Activated CD4-positive, alpha-beta T cell treated with anti-CD3 and anti-CD28 coated beads, Interleukin-2, amount 10 ng/mL, durations not matched to agents 7 days and 5 days (primary cell): ENCODE measurements at regions not wholly inside any gene's neighbourhood (a gene's known extent, or its start where the extent isn't known, plus 50 kb on each side); places are given as distances from the start of the nearest gene placed in this dataset.
"Not testable (repeated sequence)": the region's sequence is repeated elsewhere in the genome, so short reads cannot be mapped to it uniquely, and the experiment has no call there.

Source experiments
- CTCF ChIA-PET: fragments of 350-600 bp; sonication (Branson Sonifier 250); formaldehyde crosslinking; loops from one replicate; lab custom pipeline; 2021; ENCODE audit warnings: antibody characterized with exemption; lab: Charles Lee
- POLR2A ChIA-PET: fragments of 350-600 bp; sonication (Branson Sonifier 250); formaldehyde crosslinking; loops from one replicate; lab custom pipeline; 2021; ENCODE audit warnings: antibody characterized with exemption; lab: Charles Lee
- DNase-seq: peaks from one replicate; pipeline ENCODE4 v3.0.0-alpha.2; 2020
- H3K27ac Mint-ChIP-seq: one replicate; pipeline ENCODE4 v1.8.0; 2021; ENCODE audit warnings: mild to moderate bottlenecking, moderate library complexity, mixed read lengths
- H3K27me3 Mint-ChIP-seq: one replicate; pipeline ENCODE4 v1.8.0; 2021; ENCODE audit warnings: mixed read lengths
- H3K36me3 Mint-ChIP-seq: one replicate; pipeline ENCODE4 v1.8.0; 2021; ENCODE audit warnings: low read depth, mixed read lengths
- H3K4me1 Mint-ChIP-seq: one replicate; pipeline ENCODE4 v1.8.0; 2021; ENCODE audit warnings: mixed read lengths
- H3K4me3 Mint-ChIP-seq: one replicate; pipeline ENCODE4 v1.8.0; 2021; ENCODE audit warnings: mild to moderate bottlenecking, moderate library complexity, mixed read lengths
- H3K9me3 Mint-ChIP-seq: one replicate; pipeline ENCODE4 v1.8.0; 2021; ENCODE audit warnings: mixed read lengths

DNA sequence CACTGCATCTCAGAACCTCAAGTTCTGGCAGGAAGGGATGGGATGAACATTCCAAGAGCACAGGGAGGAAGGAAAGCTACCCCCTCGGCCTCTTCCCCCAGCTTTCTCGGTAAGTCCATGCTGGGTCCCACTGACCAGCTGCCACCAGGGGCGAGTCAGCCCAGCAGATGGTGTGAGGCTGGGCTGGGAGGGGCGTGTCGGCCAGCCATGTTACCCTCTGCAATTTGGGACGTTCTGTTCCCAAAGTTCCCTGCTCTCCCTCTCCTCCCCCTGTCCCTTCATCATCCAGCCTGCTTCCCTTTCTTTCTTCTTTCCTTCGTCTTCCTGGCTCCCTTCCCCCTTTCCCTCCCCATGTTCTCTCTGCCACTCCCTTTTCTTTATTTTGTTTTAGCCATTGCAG, 74.3 kb upstream of the TNP1 start:
- Mint-ChIP-seq H3K27me3 (peaks cover 6% of the 10 kb centered on the region), H3K27ac (no peak overlapping the region), H3K36me3 (no peaks in the 10 kb centered on the region), H3K4me1 (no peaks in the 10 kb centered on the region), H3K4me3 (no peak overlapping the region), H3K9me3 (no peaks in the 10 kb centered on the region)
- no peak for DNase-seq
- POLR2A ChIA-PET: no interaction called here
- CTCF ChIA-PET: no interaction called here

DNA sequence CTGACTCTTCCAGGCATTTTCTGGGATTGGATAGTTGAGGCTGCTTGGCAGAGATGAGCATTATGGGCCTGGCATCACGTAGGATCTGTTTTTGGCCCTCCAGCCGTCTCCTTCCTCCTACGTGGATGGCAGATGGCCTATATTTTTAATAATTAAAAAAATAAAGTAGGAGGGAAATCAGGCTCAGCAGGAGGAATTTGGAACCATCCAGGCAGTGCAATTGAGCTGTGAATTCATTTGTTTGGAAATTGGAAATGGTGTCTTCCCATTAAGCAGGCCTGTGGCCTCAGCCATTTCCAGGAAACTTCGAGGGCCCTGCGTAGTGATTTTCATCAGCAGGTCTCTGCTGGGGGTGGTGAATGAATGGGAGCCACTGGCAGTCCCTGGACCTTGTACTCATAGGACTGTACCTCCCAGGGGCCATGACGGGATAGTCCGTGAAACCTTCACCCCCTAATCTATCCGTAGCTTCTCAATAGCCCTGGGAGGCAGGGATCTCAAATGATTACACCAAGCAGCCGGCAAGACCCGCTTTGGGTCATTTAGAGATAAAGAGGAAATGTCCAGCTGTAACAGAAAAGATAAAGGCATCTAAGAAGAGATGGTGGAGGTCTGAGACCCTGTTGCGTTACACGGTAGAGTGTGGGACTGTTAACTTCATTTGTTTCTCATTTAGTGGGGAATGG, 73.1 kb upstream of the TNP1 start:
- H3K4me3 Mint-ChIP-seq: no peak overlapping the region
- POLR2A ChIA-PET: no interaction called here

DNA sequence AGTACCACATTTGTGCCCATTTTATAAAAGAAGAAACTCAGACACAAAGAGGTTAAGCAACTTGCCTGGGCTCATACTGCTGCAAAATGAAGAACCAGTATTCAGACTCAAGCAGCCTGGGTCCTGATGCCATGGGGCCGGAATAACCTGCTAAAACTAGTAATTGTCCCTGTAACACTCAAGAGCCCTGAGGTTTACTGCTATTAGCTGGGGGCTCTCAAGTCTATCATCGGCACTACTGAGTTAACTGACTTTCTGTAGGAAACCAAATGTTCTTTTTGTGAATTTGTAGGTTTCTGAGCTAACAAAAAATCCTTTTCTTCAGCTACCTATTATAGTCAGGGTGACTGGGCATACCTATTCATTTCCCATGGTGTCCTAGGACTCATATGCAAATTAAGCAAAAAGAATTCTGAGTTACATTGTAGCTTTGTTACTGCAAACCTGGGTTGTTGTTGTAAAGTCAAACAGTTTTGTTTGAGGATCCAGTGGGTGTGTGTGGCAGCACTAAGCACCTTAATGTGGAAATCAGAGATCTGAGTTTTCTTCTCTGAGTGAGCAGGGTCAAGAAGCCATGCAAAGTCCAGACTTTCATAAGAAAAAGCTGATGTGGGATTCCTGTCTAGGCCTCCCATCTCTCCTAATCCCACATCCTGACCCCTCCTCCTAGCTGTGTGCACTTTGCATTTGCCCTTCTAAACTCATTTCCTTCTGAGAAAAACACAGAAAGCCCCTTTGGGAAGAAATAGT, 72.4 kb upstream of the TNP1 start:
- H3K36me3 Mint-ChIP-seq: no peaks in the 10 kb centered on the region
- ChIA-PET CTCF (no interaction called here), POLR2A (no interaction called here)

More for the DNA sequence above, 73.1 kb upstream of the TNP1 start:
- no peak for DNase-seq
- H3K27me3 Mint-ChIP-seq: peaks cover 2% of the 10 kb centered on the region
- CTCF ChIA-PET: no interaction called here
- H3K4me1 Mint-ChIP-seq: no peaks in the 10 kb centered on the region
- H3K36me3 Mint-ChIP-seq: no peaks in the 10 kb centered on the region
- no peaks in the 10 kb centered on the region for H3K9me3 Mint-ChIP-seq
- no peak overlapping the region for H3K27ac Mint-ChIP-seq

DNA sequence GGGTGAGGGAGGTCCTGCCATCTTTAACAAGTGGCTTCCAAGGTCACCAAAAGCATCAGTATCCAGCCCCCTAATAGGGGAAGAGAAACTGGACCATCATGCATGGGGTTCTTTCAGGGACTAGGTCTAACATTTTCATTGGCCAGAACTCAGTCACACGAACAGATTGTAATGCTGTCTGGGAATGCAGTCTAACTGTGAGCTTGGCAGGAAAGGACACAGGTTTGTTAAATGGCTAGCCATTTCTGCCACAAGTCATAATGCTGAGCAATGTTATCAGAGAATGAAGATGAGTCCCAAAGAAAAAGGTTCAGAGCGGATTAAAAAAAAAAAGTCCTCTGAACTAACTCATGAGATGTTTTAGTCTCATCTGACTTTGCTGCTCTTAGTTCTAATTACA, 70.9 kb upstream of the TNP1 start:
- Mint-ChIP-seq H3K4me1 (no peaks in the 10 kb centered on the region), H3K9me3 (no peaks in the 10 kb centered on the region), H3K27ac (no peak overlapping the region), H3K4me3 (no peak overlapping the region), H3K36me3 (no peaks in the 10 kb centered on the region), H3K27me3 (peaks cover 6% of the 10 kb centered on the region)
- ChIA-PET CTCF (no interaction called here), POLR2A (no interaction called here)
- DNase-seq: no peak

More for the DNA sequence above, 72.4 kb upstream of the TNP1 start:
- DNase-seq: no peak
- H3K27ac Mint-ChIP-seq: no peak overlapping the region
- H3K4me3 Mint-ChIP-seq: no peak overlapping the region
- no peaks in the 10 kb centered on the region for H3K4me1 Mint-ChIP-seq
- peaks cover 6% of the 10 kb centered on the region for H3K27me3 Mint-ChIP-seq
- no peaks in the 10 kb centered on the region for H3K9me3 Mint-ChIP-seq

DNA sequence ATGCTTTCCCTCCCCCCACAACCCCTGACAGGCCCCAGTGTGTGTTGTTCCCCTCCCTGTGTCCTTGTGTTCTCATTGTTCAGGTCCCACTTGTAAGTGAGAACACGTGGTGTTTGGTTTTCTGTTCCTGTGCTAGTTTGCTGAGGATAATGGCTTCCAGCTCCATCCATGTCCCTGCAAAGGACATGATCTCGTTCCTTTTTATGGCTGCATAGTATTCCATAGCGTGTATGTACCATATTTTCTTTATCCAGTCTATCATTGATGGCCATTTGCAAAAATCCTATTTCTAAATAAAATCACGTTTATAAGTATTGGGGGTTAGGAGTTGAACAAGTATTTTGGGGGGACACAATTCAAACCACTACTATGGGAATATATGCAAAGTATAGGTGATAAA, 69.5 kb upstream of the TNP1 start:
- H3K4me3 Mint-ChIP-seq, POLR2A ChIA-PET: not testable (repeated sequence)

DNA sequence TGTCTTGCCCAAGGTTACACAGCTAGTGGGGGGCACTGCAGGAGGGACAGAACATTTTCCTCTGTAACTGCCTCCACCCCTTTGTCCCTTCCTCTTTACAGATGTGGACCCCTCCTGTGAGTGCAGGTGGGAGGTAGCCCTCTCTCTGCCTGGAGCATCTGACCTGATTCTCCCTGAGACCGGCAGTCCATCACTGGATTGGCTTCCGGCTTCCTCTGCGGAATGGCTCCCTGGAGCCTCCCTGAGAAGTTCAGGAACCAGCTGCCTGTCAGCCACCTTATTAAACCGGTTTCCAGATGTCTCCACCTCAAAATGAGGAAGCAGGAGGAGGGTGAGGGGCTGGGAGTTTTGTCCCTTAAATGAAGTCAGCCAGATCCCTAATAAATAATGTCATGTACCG, 67.3 kb upstream of the TNP1 start:
- DNase-seq: no peak
- POLR2A ChIA-PET: no interaction called here
- CTCF ChIA-PET: no interaction called here
- H3K4me3 Mint-ChIP-seq: no peak overlapping the region
- H3K27ac Mint-ChIP-seq: no peak overlapping the region
- H3K36me3 Mint-ChIP-seq: no peaks in the 10 kb centered on the region
- peaks cover 18% of the 10 kb centered on the region for H3K27me3 Mint-ChIP-seq
- no peaks in the 10 kb centered on the region for H3K9me3 Mint-ChIP-seq
- no peaks in the 10 kb centered on the region for H3K4me1 Mint-ChIP-seq

More for the DNA sequence above, 69.5 kb upstream of the TNP1 start:
- H3K27ac Mint-ChIP-seq, H3K4me1 Mint-ChIP-seq, H3K36me3 Mint-ChIP-seq, CTCF ChIA-PET, H3K9me3 Mint-ChIP-seq, DNase-seq: not testable (repeated sequence)
- peaks cover 15% of the 10 kb centered on the region for H3K27me3 Mint-ChIP-seq

DNA sequence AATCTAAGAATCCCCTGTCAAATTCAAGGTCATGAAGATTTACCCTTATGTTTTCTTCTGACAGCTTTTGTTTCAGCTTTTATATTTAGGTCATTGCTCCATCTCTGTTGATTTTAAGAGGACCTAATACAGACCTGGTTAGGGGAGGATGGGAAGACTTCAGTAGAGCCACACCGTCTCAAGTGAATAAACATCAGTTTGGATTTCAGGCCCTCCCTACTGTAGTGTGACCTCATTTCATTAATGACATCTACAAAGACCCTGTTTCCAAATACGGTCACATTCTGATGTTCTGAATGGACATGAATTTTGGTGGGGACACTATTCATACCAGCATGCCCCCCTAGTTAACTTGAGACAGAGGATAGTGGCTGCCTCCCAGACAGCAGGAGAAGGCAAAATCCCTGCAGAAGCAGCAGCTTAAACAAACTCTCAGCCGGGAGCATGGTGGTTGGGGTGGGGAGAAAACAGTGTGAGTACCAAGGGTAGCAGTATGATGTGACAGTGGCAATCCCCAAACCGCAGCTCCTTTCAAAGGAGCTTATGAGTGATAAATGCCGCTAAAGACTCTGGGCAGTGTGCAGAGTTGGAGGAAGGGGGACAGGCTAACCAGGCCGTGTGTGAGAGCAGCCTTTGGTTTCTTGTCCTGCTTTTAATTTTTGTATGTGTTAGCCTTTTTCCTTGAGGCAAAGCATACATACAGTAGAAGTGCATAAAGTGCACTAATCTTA, 65.9 kb upstream of the TNP1 start:
- CTCF ChIA-PET: no interaction called here
- no peaks in the 10 kb centered on the region for H3K4me1 Mint-ChIP-seq
- H3K4me3 Mint-ChIP-seq: no peak overlapping the region
- POLR2A ChIA-PET: no interaction called here
- H3K27me3 Mint-ChIP-seq: peaks cover 18% of the 10 kb centered on the region
- no peaks in the 10 kb centered on the region for H3K9me3 Mint-ChIP-seq
- DNase-seq: no peak
- H3K27ac Mint-ChIP-seq: no peak overlapping the region
- no peaks in the 10 kb centered on the region for H3K36me3 Mint-ChIP-seq

DNA sequence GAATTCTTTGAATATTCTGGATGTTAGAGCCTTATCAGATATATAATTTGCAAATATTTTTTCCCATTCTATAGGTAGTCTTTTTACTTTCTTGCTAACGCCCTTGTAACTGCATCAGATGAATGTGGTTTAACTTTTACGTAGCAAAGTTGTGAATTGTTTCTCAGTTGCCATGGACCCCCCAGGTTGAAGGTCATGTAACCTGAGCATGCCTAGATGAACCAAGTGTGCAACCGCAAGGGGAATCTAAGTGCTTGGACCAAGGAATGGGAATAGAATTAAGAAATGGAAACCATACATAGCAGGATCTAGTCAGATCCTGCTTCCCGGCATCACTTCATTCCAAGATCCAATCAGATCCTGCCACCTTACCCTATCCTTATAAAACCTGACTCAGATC, 65.1 kb upstream of the TNP1 start:
- DNase-seq: no peak
- Mint-ChIP-seq H3K27me3 (peaks cover 18% of the 10 kb centered on the region), H3K36me3 (no peaks in the 10 kb centered on the region), H3K27ac (no peak overlapping the region), H3K4me1 (no peaks in the 10 kb centered on the region), H3K4me3 (no peak overlapping the region), H3K9me3 (no peaks in the 10 kb centered on the region)
- ChIA-PET POLR2A (no interaction called here), CTCF (no interaction called here)

DNA sequence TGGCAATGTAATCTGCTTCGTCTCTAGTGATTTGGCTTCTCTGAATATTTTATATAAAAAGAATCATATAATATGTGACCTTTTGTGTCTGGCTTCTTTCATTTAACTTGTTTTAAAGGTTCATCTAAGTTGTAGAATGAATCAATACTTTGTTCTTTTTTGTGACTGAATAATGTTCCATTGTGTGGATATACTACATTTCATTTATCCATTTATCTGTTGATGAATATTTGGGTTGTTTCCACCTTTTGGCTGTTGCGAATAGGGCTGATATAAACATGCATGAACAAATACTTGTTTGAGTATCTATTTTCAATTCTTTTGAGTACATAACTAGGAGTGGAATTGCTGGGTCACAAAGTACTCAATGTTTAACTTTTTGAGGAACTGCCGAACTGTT, 63.8 kb upstream of the TNP1 start:
- peaks cover 16% of the 10 kb centered on the region for H3K27me3 Mint-ChIP-seq

DNA sequence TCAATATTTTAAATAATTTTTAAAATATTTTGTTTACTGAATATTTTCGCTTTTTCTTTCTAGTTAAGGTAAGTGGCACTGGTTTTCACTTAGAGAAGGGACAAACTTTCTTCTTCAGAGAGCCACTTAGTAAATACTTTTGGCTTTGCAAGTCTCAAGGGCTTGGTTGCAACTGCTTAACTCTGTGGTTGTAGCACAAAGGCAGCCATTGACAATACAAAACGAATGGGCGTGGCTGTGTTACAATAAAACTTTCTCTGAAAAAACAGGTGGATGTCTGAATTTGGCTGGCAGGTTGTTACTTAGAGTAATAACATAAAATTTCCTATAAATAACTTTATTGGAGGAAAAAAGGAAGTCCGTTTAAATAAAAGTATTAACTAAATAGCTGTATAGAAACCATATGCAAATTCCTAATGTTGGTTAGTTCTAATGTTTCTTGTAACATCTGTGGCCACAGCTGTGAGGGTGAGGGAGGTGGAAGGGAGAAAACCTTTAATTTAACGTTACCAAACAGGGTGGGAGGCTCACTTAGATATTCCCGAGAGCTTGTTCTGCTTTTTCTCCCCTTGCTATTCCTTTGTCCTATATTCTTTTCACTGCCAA, 62.4 kb upstream of the TNP1 start:
- DNase-seq: no peak
- POLR2A ChIA-PET: no interaction called here
- no peak overlapping the region for H3K4me3 Mint-ChIP-seq

More for the DNA sequence above, 63.8 kb upstream of the TNP1 start:
- H3K27ac Mint-ChIP-seq: no peak overlapping the region
- H3K9me3 Mint-ChIP-seq: no peaks in the 10 kb centered on the region
- no peak overlapping the region for H3K4me3 Mint-ChIP-seq
- no peaks in the 10 kb centered on the region for H3K4me1 Mint-ChIP-seq
- ChIA-PET CTCF (no interaction called here), POLR2A (no interaction called here)
- no peak for DNase-seq
- H3K36me3 Mint-ChIP-seq: no peaks in the 10 kb centered on the region

DNA sequence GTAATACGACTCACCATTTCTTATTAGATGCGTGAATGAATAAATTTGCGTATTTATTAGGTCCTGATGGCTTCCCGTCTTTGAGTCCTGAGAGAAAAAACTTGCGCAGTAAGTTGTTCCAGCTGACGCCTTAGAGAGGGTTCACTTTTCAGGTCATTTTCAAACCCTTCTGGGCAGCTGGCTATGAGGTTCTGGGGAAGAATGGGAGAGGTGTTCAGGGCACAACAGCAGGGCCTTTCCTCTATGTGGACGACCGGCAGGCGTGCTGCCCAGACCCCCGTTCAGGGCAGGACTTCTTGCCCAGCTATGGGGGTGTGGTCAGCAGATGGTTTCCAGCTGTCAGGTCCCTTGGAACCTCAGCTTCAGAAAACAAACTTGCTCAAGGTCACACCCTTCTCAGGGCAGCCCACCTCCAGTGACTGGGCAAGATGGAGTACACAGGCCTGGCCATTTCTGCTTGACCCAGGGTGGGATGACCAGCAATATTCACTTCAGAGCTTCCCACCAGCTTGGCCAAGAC, 61.1 kb upstream of the TNP1 start:
- Mint-ChIP-seq H3K9me3 (no peaks in the 10 kb centered on the region), H3K4me3 (no peak overlapping the region), H3K4me1 (no peaks in the 10 kb centered on the region), H3K27ac (no peak overlapping the region), H3K36me3 (no peaks in the 10 kb centered on the region), H3K27me3 (peaks cover 12% of the 10 kb centered on the region)
- ChIA-PET POLR2A (no interaction called here), CTCF (interaction anchor here (0.7 kb wide), 1 partner anchor 92 kb away, joined by 3 read pairs; no protein-coding TSS in a partner anchor)
- DNase-seq: no peak

More for the DNA sequence above, 62.4 kb upstream of the TNP1 start:
- CTCF ChIA-PET: no interaction called here
- Mint-ChIP-seq H3K9me3 (no peaks in the 10 kb centered on the region), H3K36me3 (no peaks in the 10 kb centered on the region), H3K27ac (no peak overlapping the region), H3K4me1 (no peaks in the 10 kb centered on the region), H3K27me3 (peaks cover 12% of the 10 kb centered on the region)

DNA sequence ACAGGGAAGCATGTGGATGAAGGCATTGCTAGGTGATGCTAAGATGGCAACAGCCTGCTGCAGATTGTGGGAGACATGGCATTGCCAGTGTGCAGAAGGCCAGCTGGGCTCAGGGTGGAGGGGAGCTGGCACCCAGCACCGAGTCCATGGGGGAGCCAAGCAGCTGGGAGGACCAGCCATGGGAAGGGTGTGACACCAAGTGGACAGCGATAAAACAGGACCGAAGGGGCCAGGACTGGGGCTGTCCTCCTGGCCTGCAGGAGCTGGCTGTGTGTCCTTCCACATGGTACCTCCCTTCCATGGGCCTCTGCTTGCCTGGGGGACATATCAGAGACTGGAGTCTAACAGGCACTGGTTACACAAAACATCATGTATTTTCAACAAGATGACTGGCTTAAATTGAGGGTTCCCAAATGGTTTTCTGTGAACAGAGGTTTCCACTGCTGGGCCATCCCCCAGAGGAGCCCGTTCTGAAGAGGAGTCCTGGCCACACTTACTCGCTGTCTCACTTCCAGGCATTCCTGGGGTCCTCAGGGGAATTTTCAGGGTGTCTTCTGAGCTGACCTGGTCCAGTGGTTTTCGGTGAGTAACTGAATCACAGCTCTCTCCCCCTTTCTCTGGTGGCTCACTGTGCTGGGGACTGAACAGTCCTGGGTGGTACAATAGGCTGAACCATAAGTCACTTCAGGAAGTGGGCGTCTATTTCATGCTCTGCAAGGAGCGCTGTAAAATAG, 60.4 kb upstream of the TNP1 start:
- H3K36me3 Mint-ChIP-seq: no peaks in the 10 kb centered on the region
- H3K9me3 Mint-ChIP-seq: no peaks in the 10 kb centered on the region
- H3K4me1 Mint-ChIP-seq: no peaks in the 10 kb centered on the region
- H3K4me3 Mint-ChIP-seq: no peak overlapping the region
- H3K27ac Mint-ChIP-seq: peak overlapping the region; percentile 34
- H3K27me3 Mint-ChIP-seq: peaks cover 10% of the 10 kb centered on the region
- POLR2A ChIA-PET: interaction anchor here (0.6 kb wide), 1 partner anchor 405 kb away, joined by 5 read pairs; no protein-coding TSS in a partner anchor
- no peak for DNase-seq
- CTCF ChIA-PET: interaction anchor here (0.7 kb wide), 1 partner anchor 91 kb away, joined by 3 read pairs; no protein-coding TSS in a partner anchor
